ENCODE measurements at regions not wholly inside any gene's neighbourhood (a gene's known extent, or its start where the extent isn't known, plus 50 kb on each side); places are given as distances from the start of the nearest gene placed in this dataset.

GRCh38 chr1:238764779-238765178 is 621.6 kb upstream of the CHRM3 start:
- Histone ChIP-seq H3K36me3 (replicated peaks in 1 of 2; ENCODE audit: control insufficient read depth in 1 of 2, insufficient read depth in 2 of 2, low read length in 2 of 2) (no peaks in the 10 kb centered on the region), H3K4me3 (replicated peaks in 1 of 3; ENCODE audit: insufficient read depth in 1 of 3, low read depth in 2 of 3, low read length in 3 of 3) (no peak overlapping the region), H3K27me3 (ENCODE audit: control insufficient read depth in 1 of 2, insufficient read depth in 2 of 2, low read length in 2 of 2) (no peaks in the 10 kb centered on the region; a peak in 1 of 5 replicates), H4K20me1 (ENCODE audit: insufficient read depth, low read length) (no peaks in the 10 kb centered on the region), H3K79me2 (ENCODE audit: insufficient read depth, low read length) (no peaks in the 10 kb centered on the region), H3K9me3 (ENCODE audit: low read length) (peaks cover 93% of the 10 kb centered on the region), H3K4me2 (ENCODE audit: low read depth, low read length) (no peak overlapping the region), H3K27ac (ENCODE audit: extremely low read length, insufficient read depth, low read length) (no peak overlapping the region), H3K4me1 (ENCODE audit: insufficient read depth, low read length) (no peaks in the 10 kb centered on the region), H2AFZ (ENCODE audit: low read length) (no peak overlapping the region), H3K9ac (ENCODE audit: insufficient read depth, low read depth, low read length) (no peak overlapping the region)
- ChIA-PET POLR2A (no interaction called here), CTCF (ENCODE audit: low intra/inter-chr PET ratio, low total read pairs) (no interaction called here)
- 0% methylated on average over 2 of the region's 2 CpGs for WGBS (ENCODE audit: low lambda C conversion rate)
- FAIRE-seq: no peak
- TF ChIP-seq SIN3A (IDR thresholded peaks at IDR 0.05; ENCODE audit: borderline replicate concordance, low read depth, low read length): no peak
- no peak for TF ChIP-seq SRSF1 (optimal IDR thresholded peaks at IDR 0.05; ENCODE audit: low read depth, low read length)
- no peak for TF ChIP-seq ATF5 (CRISPR knock-in tag; IDR thresholded peaks at IDR 0.05; ENCODE audit: low read depth)
- TF ChIP-seq ZNF367 (CRISPR knock-in tag; IDR thresholded peaks at IDR 0.05; ENCODE audit: borderline replicate concordance): no peak
- no peak for TF ChIP-seq ZNF512B (CRISPR knock-in tag; IDR thresholded peaks at IDR 0.05; ENCODE audit: borderline replicate concordance)
- no TSS peak for BruUV-seq (replicated peaks)
- no peak for ATAC-seq
- in situ Hi-C loops (cut with HindIII; ENCODE audit: extremely low pct_ligation_motif_present, low pct_unique_long_range_greater_than_20kb): no loop called here
- no peak for DNase-seq (ENCODE audit: low spot score)
- intact Hi-C loops (cut with micrococcal nuclease; ENCODE audit: unreplicated experiment): no loop called here

GRCh38 chr1:238753252-238753651 is 633.1 kb upstream of the CHRM3 start:
- POLR2A ChIA-PET: no interaction called here
- no peak overlapping the region for H3K27ac ChIP-seq (ENCODE audit: extremely low read length, insufficient read depth, low read length)
- ATAC-seq (no peak), DNase-seq (ENCODE audit: low spot score) (no peak), FAIRE-seq (no peak)
- no peaks in the 10 kb centered on the region for H3K36me3 ChIP-seq (replicated peaks in 1 of 2; ENCODE audit: control insufficient read depth in 1 of 2, insufficient read depth in 2 of 2, low read length in 2 of 2)
- no peaks in the 10 kb centered on the region for H4K20me1 ChIP-seq (ENCODE audit: insufficient read depth, low read length)
- no peaks in the 10 kb centered on the region for H3K27me3 ChIP-seq (ENCODE audit: control insufficient read depth in 1 of 2, insufficient read depth in 2 of 2, low read length in 2 of 2)
- H3K9me3 ChIP-seq (ENCODE audit: low read length): peaks cover 91% of the 10 kb centered on the region
- BruUV-seq (replicated peaks): no TSS peak
- intact Hi-C loops (cut with micrococcal nuclease; ENCODE audit: unreplicated experiment) (no loop called here), in situ Hi-C loops (cut with HindIII; ENCODE audit: extremely low pct_ligation_motif_present, low pct_unique_long_range_greater_than_20kb) (no loop called here)
- H3K4me3 ChIP-seq (replicated peaks in 1 of 3; ENCODE audit: insufficient read depth in 1 of 3, low read depth in 2 of 3, low read length in 3 of 3): no peak overlapping the region
- H3K79me2 ChIP-seq (ENCODE audit: insufficient read depth, low read length): no peaks in the 10 kb centered on the region
- CTCF ChIA-PET (ENCODE audit: low intra/inter-chr PET ratio, low total read pairs): no interaction called here
- H3K9ac ChIP-seq (ENCODE audit: insufficient read depth, low read depth, low read length): no peak overlapping the region
- H2AFZ ChIP-seq (ENCODE audit: low read length): no peak overlapping the region
- H3K4me2 ChIP-seq (ENCODE audit: low read depth, low read length): no peak overlapping the region
- H3K4me1 ChIP-seq (ENCODE audit: insufficient read depth, low read length): no peaks in the 10 kb centered on the region
- WGBS (ENCODE audit: low lambda C conversion rate): 15% methylated on average over 3 of the region's 3 CpGs
- TF ChIP-seq MXD1 (CRISPR knock-in tag; IDR thresholded peaks at IDR 0.05) (no peak), ZNF644 (CRISPR knock-in tag; IDR thresholded peaks at IDR 0.05; ENCODE audit: low read depth) (no peak), HNRNPUL1 (IDR thresholded peaks at IDR 0.05; ENCODE audit: low read depth, low read length) (no peak), CSRNP1 (CRISPR knock-in tag; IDR thresholded peaks at IDR 0.05) (no peak), ZNF224 (CRISPR knock-in tag; IDR thresholded peaks at IDR 0.05) (no peak)
